Endothelial cell of umbilical vein (primary cell): ENCODE measurements at regions not wholly inside any gene's neighbourhood (a gene's known extent, or its start where the extent isn't known, plus 50 kb on each side); places are given as distances from the start of the nearest gene placed in this dataset.
"Not testable (repeated sequence)": the region's sequence is repeated elsewhere in the genome, so short reads cannot be mapped to it uniquely, and the experiment has no call there.

ENCODE experiments used
- EZH2 ChIP-seq: IDR thresholded peaks from 2 replicates; pipeline ENCODE4 v1.6.1; 2012; ENCODE audit warnings: borderline replicate concordance, low read depth, mild to moderate bottlenecking, moderate library complexity, low read length, inconsistent platforms; ENCODE audit not compliant: severe bottlenecking
- FOS ChIP-seq: IDR thresholded peaks from 2 replicates; pipeline ENCODE4 v1.6.1; 2011; ENCODE audit warnings: mild to moderate bottlenecking, low read length, moderate library complexity, borderline replicate concordance; ENCODE audit not compliant: insufficient read depth
- POLR2A ChIP-seq: IDR thresholded peaks from 2 replicates; pipeline ENCODE4 v1.6.1; 2012; ENCODE audit warnings: low read depth, mild to moderate bottlenecking, control low read depth, low read length
- TF ChIP-seq, protein P1 (sequence below): IDR thresholded peaks from 2 replicates; pipeline ENCODE4 v1.6.1; 2011; ENCODE audit not compliant: insufficient read depth, insufficient read length
- TF ChIP-seq, protein P2 (sequence below), 2 donors: IDR thresholded peaks; 1 replicate in 1 of 2; 2 replicates in 1 of 2; pipeline ENCODE4 v1.5.1; 2011; ENCODE audit warnings: low read length in 2 of 2, mild to moderate bottlenecking in 2 of 2, moderate library complexity in 2 of 2, control low read depth in 1 of 2, inconsistent platforms in 1 of 2, low read depth in 1 of 2; ENCODE audit not compliant: insufficient read depth in 1 of 2; ENCODE audit errors: extremely low read depth in 1 of 2

DNA sequence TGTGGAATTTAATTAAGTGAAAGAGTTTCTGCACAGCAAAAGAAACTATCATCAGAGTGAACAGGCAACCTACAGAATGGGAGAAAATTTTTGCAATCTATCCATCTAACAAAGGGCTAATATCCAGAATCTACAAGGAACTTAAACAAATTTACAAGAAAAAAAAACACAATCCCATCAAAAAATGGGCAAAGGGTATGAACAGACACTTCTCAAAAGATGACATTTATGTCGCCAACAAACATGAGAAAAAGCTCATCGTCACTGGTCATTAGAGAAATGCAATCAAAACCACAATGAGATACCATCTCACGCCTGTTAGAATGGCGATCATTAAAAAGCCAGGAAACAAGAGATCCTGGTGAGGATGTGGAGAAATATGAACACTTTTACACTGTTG lies 128.0 kb downstream of the AHSP start:
- TF ChIP-seq, protein P1, sequence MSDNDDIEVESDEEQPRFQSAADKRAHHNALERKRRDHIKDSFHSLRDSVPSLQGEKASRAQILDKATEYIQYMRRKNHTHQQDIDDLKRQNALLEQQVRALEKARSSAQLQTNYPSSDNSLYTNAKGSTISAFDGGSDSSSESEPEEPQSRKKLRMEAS: not testable (repeated sequence)
- TF ChIP-seq, protein P2, sequence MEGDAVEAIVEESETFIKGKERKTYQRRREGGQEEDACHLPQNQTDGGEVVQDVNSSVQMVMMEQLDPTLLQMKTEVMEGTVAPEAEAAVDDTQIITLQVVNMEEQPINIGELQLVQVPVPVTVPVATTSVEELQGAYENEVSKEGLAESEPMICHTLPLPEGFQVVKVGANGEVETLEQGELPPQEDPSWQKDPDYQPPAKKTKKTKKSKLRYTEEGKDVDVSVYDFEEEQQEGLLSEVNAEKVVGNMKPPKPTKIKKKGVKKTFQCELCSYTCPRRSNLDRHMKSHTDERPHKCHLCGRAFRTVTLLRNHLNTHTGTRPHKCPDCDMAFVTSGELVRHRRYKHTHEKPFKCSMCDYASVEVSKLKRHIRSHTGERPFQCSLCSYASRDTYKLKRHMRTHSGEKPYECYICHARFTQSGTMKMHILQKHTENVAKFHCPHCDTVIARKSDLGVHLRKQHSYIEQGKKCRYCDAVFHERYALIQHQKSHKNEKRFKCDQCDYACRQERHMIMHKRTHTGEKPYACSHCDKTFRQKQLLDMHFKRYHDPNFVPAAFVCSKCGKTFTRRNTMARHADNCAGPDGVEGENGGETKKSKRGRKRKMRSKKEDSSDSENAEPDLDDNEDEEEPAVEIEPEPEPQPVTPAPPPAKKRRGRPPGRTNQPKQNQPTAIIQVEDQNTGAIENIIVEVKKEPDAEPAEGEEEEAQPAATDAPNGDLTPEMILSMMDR (IDR thresholded peaks at IDR 0.05; ENCODE audit: extremely low read depth in 1 of 2, insufficient read depth in 1 of 2, low read depth in 1 of 2, low read length in 2 of 2): not testable (repeated sequence)
- TF ChIP-seq POLR2A, EZH2, FOS: not testable (repeated sequence)
